SK-N-MC (cell line): ENCODE measurements at regions not wholly inside any gene's neighbourhood (a gene's known extent, or its start where the extent isn't known, plus 50 kb on each side); places are given as distances from the start of the nearest gene placed in this dataset.

ENCODE experiments used
- EZH2 ChIP-seq: fragments of 200-600 bp; sonication (generic); IDR thresholded peaks from one replicate; pipeline ENCODE4 v1.6.1; 2017; ENCODE audit warnings: antibody characterized with exemption
- FOXP2 ChIP-seq: optimal IDR thresholded peaks from 2 replicates; pipeline ENCODE3; 2011; ENCODE audit warnings: mild to moderate bottlenecking, moderate library complexity; ENCODE audit not compliant: insufficient read depth; ENCODE audit errors: extremely low read length, control extremely low read depth
- POLR2AphosphoS5 ChIP-seq: IDR thresholded peaks from 2 replicates; pipeline ENCODE4 v1.6.1; 2012; ENCODE audit warnings: mild to moderate bottlenecking, low read depth, low read length, borderline replicate concordance

DNA sequence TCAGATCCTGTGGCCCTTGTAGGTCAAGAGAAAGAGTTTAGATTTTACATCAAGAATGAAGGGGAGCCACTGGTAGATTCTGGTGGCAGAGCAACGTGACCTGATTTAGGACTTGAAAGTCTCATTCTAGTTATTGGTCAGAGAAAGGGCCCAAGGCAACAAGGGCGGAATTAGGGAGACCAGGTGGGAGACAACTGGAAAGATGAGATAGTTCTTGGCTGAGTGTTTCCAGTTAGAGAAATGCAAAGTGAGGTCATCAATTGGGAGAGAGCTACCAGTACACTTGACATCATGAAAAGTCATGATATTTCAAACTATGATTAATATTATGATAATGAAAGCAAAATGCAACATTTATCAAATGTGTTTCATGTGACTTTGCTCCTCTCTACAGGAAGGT, 147.2 kb upstream of the FAM20A start:
- TF ChIP-seq POLR2AphosphoS5 (no peak), EZH2 (no peak), FOXP2 (no peak)
